ENCODE measurements at regions not wholly inside any gene's neighbourhood (a gene's known extent, or its start where the extent isn't known, plus 50 kb on each side); places are given as distances from the start of the nearest gene placed in this dataset.

DNA sequence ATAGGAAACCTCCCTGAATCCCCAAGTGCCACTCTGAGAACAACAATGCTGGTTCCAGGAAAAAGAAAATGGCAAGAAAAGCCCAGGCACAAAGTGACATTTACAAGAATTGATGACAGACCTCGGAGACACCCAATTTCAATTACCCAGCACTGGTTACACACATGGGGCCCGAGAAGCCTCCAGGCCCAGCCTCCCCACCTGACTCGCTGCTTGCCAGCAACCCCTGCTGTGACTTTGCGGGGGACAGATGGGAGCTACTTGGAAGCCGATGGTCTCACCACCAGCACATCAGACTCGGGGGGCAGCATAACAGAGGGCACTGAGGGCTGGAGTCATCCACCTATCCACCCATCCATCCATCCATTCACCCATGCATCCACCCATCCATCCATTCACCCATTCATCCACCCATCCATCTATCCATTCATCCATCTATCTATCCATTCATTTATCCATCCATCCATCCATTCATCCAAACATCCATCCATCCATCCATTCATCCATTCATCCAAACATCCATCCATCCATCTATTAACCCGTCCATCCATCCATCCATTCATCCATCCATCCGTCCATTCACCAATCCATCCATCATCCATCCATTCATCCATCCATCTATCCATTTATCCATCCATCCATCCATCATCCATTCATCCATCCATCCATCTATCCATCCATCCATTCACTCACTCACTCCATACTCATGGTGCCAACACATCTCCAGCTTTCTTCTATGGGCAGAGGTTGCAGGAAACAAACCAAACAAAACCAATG lies 567.6 kb downstream of the BRD1 start:
- DNase-seq (ENCODE audit: low spot score) = no peak

GRCh38 chr22:49258107-49259010 lies 569.3 kb downstream of the BRD1 start:
- DNase-seq (ENCODE audit: low spot score) = no peak

DNA sequence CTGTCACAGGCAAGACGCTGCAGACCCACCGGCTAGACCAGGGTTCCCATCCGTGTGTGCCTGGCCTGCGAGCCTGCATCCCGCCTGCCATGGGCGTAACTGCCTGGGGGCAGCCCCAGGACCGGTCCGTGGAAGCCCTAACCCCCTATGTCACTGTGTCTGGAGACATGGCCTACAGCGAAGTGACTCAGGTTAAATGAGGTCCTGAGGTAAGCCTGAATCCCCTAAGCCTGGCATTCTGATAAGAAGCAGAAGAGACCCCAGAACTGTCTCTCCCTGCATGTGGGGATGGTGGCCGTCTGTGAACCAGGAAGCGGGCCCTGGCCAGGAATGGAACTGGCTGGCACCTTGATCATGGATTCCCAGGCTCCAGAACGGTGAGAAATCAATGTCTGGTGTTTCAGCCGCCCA lies 570.1 kb downstream of the BRD1 start:
- DNase-seq (ENCODE audit: low spot score) = no peak

GRCh38 chr22:49255741-49256318 lies 571.8 kb downstream of the BRD1 start:
- DNase-seq (ENCODE audit: low spot score) = no peak

- DNase-seq (ENCODE audit: low spot score) = no peak
Observed at GRCh38 chr22:49255154-49255553, 572.5 kb downstream of the BRD1 start.

DNA sequence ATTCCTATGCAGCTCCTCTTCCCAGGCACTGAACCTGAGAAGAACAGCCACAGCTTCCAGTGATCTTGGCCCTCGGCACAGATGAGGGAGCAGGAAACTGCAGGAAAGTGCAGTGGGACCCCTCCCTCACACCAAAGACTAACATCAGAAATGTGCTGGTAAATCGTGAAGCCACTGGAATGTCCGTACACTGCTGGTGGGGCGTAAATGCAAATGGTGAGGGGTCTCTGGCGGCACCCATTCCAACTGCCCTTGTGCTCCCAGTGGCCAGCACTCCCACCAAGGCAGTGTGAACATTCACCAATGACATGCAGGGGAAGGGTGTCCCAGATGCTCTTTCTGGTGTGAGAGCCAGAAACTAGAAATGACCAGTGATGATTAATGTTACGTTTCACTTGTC lies 574.0 kb downstream of the BRD1 start:
- DNase-seq (ENCODE audit: low spot score) = no peak

GRCh38 chr22:49251371-49251770 lies 576.3 kb downstream of the BRD1 start:
- DNase-seq (ENCODE audit: low spot score) = no peak

DNA sequence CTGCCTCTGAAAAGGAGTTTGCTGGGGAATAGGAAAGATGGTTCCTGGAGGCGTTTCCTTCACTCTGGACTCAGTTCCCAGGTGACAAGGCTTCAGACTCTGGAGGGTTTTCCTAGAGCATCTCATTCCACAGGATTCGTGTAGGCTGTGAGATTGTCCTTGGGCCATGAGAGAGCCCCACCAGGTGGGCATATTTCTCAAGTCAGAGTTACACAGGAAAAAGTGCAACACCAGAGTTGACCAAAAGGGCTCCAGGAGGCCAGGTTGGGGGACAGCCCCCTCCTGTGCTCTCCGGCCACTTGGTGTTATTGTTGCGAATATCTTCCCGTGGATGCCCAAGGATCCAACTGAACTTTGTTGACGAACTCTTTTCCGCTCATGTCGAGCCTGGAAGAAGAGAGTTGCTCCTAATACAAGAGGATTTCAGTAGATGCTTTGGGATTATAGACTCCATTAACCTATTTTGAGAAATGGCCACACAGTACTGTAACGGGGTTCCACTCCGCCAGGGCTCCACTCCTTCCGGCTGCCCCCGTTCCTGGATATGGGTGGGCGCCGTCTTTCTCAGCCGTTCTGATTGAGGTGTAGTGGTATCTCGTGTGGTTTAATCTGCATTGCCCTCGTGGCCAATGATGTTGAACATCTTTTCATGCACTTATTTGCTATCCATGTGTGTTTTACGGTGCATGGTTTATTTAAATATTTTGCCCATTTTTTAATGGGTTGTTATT lies 580.3 kb downstream of the BRD1 start:
- DNase-seq (ENCODE audit: low spot score) = no peak

GRCh38 chr22:49244466-49245420 lies 582.9 kb downstream of the BRD1 start:
- no peak for DNase-seq (ENCODE audit: low spot score)

- no peak for DNase-seq (ENCODE audit: low spot score)
Observed at GRCh38 chr22:49243965-49244364, 583.7 kb downstream of the BRD1 start.

DNA sequence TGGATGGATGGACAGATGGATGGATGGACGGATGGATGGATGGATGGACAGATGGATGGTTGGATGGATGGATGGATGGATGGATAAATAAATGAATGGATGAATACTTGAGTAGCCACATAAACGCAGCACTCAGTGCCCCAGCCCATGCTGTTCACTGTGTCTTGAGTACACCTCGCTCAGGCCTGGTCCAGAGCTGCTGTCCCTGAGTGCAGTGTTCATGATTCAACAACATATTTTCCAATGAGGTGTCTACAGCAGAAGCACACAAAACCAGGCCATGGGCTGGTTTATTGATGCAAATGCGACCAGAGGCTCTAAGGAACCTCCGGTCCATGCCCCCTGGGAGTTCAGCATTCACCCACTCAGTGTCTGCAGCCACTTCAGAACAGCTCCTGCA lies 584.3 kb downstream of the BRD1 start:
- no peak for DNase-seq (ENCODE audit: low spot score)

DNA sequence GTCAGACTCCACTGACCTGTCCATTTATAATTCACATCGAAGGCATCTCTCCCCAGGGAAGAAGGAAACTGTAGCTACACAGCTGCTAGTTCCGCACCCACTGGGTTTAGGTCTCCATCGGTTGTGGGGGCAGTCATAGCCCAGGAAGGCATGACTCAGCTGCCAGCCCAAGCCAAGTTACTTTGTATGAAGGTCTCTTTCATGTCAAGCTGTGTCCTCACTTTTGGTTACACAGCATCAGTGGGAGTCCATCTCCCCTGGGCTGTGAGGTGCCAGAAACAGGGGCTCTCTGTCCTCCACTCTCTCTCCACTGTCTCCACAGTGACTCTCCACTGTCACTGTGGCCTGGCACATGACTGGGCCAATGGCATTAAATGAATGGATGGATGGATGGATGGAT lies 585.2 kb downstream of the BRD1 start:
- DNase-seq (ENCODE audit: low spot score) = no peak

- DNase-seq (ENCODE audit: low spot score) = no peak
Observed at GRCh38 chr22:49241174-49241851, 586.4 kb downstream of the BRD1 start.

GRCh38 chr22:49240472-49240871 lies 587.2 kb downstream of the BRD1 start:
- no peak for DNase-seq (ENCODE audit: low spot score)

DNA sequence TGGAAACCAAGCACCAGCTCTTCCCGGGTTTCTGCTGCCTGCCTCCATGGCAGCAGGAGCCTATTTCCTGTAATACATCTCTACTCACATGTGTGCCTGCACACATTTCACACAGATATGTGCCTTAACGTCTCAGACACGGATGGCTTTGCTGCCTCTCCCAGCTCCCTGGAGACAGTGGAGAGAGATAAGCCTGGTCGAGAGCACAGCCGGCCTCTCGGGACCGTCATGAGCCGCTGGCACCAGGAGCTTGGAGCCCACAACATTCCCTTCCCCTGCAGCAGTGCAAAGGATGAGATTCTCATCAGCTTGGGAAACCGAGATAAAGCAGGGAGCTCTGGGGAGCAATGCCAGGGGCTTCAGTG lies 587.7 kb downstream of the BRD1 start:
- no peak for DNase-seq (ENCODE audit: low spot score)

DNA sequence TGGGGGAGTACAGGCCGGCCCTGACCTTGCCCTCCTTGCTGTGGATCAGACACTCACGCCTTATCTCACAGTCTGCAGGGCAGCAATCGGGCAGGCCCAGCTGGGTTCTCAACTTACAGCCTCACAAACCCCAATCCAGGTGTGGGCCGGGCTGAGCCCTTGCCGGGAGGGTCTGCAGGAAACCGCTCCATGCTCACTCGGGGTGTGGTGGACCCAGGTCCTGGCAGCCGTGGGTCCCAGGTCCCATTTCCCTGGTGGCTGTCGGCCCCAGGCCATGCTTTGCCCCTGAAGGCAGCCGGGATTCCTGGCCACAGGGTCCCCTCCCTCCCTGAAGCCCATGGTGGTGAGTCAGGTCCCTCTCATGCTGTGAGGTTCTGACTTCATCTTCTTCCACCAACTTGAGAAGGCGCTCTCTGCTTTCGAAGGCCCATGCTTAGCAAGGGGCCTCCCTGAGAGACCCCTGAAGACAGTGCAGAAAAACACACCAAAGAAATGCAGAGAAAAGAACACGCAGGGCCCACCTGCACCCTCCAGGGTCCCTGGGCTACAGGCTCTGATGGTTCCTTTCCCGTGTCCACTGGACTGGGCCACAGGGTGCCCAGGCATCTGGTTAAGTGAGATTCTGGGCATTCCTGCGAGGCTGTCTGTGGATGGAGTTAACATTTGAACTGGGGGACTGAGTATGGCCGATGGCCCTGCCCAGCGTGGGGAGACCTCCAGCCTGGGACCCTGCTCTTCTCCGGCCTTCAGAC lies 588.2 kb downstream of the BRD1 start:
- no peak for DNase-seq (ENCODE audit: low spot score)

GRCh38 chr22:49238181-49239141 lies 589.2 kb downstream of the BRD1 start:
- no peak for DNase-seq (ENCODE audit: low spot score)

- no peak for DNase-seq (ENCODE audit: low spot score)
Observed at GRCh38 chr22:49237703-49238102, 590.0 kb downstream of the BRD1 start.

DNA sequence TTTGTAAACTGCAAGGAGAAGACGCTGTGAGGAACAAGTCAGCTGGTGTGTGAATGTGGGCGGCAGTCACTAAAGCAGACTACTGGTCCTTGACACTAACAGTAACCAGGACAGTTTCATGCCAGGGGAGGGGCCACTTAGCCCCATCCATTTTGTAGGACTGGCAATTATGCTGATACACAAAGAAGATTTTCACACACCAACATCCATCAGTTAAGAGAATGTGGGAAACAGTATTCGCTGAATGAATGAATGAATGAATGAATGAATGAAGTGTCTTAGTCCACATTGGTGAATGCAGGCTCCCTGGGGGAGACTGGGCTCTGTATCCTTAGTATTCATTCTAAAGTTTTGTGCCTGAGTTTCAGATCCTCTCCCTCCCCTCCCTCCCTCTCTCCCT lies 590.4 kb downstream of the BRD1 start:
- DNase-seq (ENCODE audit: low spot score) = no peak
